ENCODE measurements at regions not wholly inside any gene's neighbourhood (a gene's known extent, or its start where the extent isn't known, plus 50 kb on each side); places are given as distances from the start of the nearest gene placed in this dataset.

DNA sequence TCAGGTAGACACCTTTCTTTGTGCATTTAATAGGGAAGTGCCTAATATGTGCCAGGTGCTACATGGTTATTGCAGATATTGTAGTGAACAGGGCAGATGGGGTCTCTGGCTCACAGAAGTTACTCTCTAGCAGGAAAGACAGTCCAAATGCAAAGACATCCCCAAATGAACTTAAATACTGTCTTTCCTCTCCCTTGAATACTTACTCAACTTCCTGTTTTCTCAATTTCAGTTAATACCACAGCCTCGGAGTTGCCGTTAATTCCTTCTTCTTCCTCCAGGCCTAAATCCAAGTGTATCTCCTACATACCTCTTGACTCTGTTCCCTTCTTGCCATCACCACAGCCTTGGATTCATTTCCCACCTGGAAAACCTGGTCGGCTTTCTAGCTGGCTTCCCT is 134.3 kb upstream of the SESN3 start:
- TF ChIP-seq RAD21 (IDR thresholded peaks at IDR 0.05; ENCODE audit: low read depth) (no peak), TCF12 (IDR thresholded peaks at IDR 0.05; ENCODE audit: low read depth) (no peak), CREB1 (IDR thresholded peaks at IDR 0.05; ENCODE audit: low read depth) (no peak), CEBPB (IDR thresholded peaks at IDR 0.05) (no peak), EP300 (IDR thresholded peaks at IDR 0.05; ENCODE audit: borderline replicate concordance) (no peak), EGR1 (IDR thresholded peaks at IDR 0.05) (no peak), TAF1 (IDR thresholded peaks at IDR 0.05; ENCODE audit: low read depth) (no peak), TEAD4 (IDR thresholded peaks at IDR 0.05) (no peak), FOXM1 (IDR thresholded peaks at IDR 0.05; ENCODE audit: borderline replicate concordance, low read depth) (no peak)
- TF ChIP-seq, protein P1, sequence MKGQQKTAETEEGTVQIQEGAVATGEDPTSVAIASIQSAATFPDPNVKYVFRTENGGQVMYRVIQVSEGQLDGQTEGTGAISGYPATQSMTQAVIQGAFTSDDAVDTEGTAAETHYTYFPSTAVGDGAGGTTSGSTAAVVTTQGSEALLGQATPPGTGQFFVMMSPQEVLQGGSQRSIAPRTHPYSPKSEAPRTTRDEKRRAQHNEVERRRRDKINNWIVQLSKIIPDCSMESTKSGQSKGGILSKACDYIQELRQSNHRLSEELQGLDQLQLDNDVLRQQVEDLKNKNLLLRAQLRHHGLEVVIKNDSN (IDR thresholded peaks at IDR 0.05), result no peak
- TF ChIP-seq, protein P2, sequence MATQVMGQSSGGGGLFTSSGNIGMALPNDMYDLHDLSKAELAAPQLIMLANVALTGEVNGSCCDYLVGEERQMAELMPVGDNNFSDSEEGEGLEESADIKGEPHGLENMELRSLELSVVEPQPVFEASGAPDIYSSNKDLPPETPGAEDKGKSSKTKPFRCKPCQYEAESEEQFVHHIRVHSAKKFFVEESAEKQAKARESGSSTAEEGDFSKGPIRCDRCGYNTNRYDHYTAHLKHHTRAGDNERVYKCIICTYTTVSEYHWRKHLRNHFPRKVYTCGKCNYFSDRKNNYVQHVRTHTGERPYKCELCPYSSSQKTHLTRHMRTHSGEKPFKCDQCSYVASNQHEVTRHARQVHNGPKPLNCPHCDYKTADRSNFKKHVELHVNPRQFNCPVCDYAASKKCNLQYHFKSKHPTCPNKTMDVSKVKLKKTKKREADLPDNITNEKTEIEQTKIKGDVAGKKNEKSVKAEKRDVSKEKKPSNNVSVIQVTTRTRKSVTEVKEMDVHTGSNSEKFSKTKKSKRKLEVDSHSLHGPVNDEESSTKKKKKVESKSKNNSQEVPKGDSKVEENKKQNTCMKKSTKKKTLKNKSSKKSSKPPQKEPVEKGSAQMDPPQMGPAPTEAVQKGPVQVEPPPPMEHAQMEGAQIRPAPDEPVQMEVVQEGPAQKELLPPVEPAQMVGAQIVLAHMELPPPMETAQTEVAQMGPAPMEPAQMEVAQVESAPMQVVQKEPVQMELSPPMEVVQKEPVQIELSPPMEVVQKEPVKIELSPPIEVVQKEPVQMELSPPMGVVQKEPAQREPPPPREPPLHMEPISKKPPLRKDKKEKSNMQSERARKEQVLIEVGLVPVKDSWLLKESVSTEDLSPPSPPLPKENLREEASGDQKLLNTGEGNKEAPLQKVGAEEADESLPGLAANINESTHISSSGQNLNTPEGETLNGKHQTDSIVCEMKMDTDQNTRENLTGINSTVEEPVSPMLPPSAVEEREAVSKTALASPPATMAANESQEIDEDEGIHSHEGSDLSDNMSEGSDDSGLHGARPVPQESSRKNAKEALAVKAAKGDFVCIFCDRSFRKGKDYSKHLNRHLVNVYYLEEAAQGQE (IDR thresholded peaks at IDR 0.05; ENCODE audit: low read depth), result no peak
- TF ChIP-seq, protein P3, sequence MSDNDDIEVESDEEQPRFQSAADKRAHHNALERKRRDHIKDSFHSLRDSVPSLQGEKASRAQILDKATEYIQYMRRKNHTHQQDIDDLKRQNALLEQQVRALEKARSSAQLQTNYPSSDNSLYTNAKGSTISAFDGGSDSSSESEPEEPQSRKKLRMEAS (IDR thresholded peaks at IDR 0.05), result no peak
